ENCODE measurements at regions not wholly inside any gene's neighbourhood (a gene's known extent, or its start where the extent isn't known, plus 50 kb on each side); places are given as distances from the start of the nearest gene placed in this dataset.

GRCh38 chr18:73918816-73919215, 228.8 kb downstream of the FBXO15 start:
- no peak for DNase-seq (ENCODE audit: low read depth)

- DNase-seq (ENCODE audit: low read depth) = no peak
These were observed 230.6 kb downstream of the FBXO15 start for GRCh38 chr18:73917046-73917445.

GRCh38 chr18:73913505-73913904, 234.1 kb downstream of the FBXO15 start:
- no peak for DNase-seq (ENCODE audit: low read depth)

- DNase-seq (ENCODE audit: low read depth) = no peak
These were observed 239.3 kb downstream of the FBXO15 start for GRCh38 chr18:73908323-73908722.

- no peak for DNase-seq (ENCODE audit: low read depth)
These were observed 246.1 kb downstream of the FBXO15 start for GRCh38 chr18:73901566-73901965.

GRCh38 chr18:73901151-73901550, 246.5 kb downstream of the FBXO15 start:
- no peak for DNase-seq (ENCODE audit: low read depth)

- DNase-seq (ENCODE audit: low read depth) = no peak
These were observed 247.4 kb downstream of the FBXO15 start for GRCh38 chr18:73900106-73900835.

GRCh38 chr18:73897517-73897916, 250.1 kb downstream of the FBXO15 start:
- DNase-seq (ENCODE audit: low read depth) = no peak

GRCh38 chr18:73896685-73897084, 250.9 kb downstream of the FBXO15 start:
- no peak for DNase-seq (ENCODE audit: low read depth)

GRCh38 chr18:73895701-73896100, 251.9 kb downstream of the FBXO15 start:
- no peak for DNase-seq (ENCODE audit: low read depth)

GRCh38 chr18:73893880-73894279, 253.8 kb downstream of the FBXO15 start:
- no peak for DNase-seq (ENCODE audit: low read depth)

GRCh38 chr18:73891572-73892421, 255.8 kb downstream of the FBXO15 start:
- no peak for DNase-seq (ENCODE audit: low read depth)

- no peak for DNase-seq (ENCODE audit: low read depth)
These were observed 259.1 kb downstream of the FBXO15 start for GRCh38 chr18:73888565-73888964.

GRCh38 chr18:73887801-73888200, 259.8 kb downstream of the FBXO15 start:
- no peak for DNase-seq (ENCODE audit: low read depth)

- DNase-seq (ENCODE audit: low read depth) = no peak
These were observed 262.8 kb downstream of the FBXO15 start for GRCh38 chr18:73884868-73885267.

- no peak for DNase-seq (ENCODE audit: low read depth)
These were observed 266.2 kb downstream of the FBXO15 start for GRCh38 chr18:73881396-73881917.

GRCh38 chr18:73880387-73880786, 267.2 kb downstream of the FBXO15 start:
- no peak for DNase-seq (ENCODE audit: low read depth)

- no peak for DNase-seq (ENCODE audit: low read depth)
These were observed 267.9 kb downstream of the FBXO15 start for GRCh38 chr18:73879766-73880165.

- no peak for DNase-seq (ENCODE audit: low read depth)
These were observed 268.3 kb downstream of the FBXO15 start for GRCh38 chr18:73879328-73879727.

- DNase-seq (ENCODE audit: low read depth) = no peak
These were observed 278.5 kb downstream of the FBXO15 start for GRCh38 chr18:73869182-73869581.

- DNase-seq (ENCODE audit: low read depth) = no peak
These were observed 285.9 kb downstream of the FBXO15 start for GRCh38 chr18:73861771-73862170.

- DNase-seq (ENCODE audit: low read depth) = no peak
These were observed 287.7 kb downstream of the FBXO15 start for GRCh38 chr18:73859837-73860397.
